ENCODE measurements at regions not wholly inside any gene's neighbourhood (a gene's known extent, or its start where the extent isn't known, plus 50 kb on each side); places are given as distances from the start of the nearest gene placed in this dataset.

- TF ChIP-seq, protein P1, sequence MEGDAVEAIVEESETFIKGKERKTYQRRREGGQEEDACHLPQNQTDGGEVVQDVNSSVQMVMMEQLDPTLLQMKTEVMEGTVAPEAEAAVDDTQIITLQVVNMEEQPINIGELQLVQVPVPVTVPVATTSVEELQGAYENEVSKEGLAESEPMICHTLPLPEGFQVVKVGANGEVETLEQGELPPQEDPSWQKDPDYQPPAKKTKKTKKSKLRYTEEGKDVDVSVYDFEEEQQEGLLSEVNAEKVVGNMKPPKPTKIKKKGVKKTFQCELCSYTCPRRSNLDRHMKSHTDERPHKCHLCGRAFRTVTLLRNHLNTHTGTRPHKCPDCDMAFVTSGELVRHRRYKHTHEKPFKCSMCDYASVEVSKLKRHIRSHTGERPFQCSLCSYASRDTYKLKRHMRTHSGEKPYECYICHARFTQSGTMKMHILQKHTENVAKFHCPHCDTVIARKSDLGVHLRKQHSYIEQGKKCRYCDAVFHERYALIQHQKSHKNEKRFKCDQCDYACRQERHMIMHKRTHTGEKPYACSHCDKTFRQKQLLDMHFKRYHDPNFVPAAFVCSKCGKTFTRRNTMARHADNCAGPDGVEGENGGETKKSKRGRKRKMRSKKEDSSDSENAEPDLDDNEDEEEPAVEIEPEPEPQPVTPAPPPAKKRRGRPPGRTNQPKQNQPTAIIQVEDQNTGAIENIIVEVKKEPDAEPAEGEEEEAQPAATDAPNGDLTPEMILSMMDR (optimal IDR thresholded peaks at IDR 0.05 in 1 of 3, IDR thresholded peaks at IDR 0.05 in 1 of 3, conservative IDR thresholded peaks at IDR 0.05 in 1 of 3; ENCODE audit: extremely low read depth in 1 of 3, insufficient read depth in 2 of 3, low read length in 3 of 3): no peak
- no peak for TF ChIP-seq EZH2 (IDR thresholded peaks at IDR 0.05; ENCODE audit: low read length)
Observed at GRCh38 chr2:183530333-183530901, 406.2 kb downstream of the NUP35 start.

Measured in keratinocyte (primary cell).